ENCODE measurements at regions not wholly inside any gene's neighbourhood (a gene's known extent, or its start where the extent isn't known, plus 50 kb on each side); places are given as distances from the start of the nearest gene placed in this dataset.

- no peaks in the 10 kb centered on the region for H3K9me3 Mint-ChIP-seq
- no peaks in the 10 kb centered on the region for H3K27me3 ChIP-seq (ENCODE audit: insufficient read depth)
- TF ChIP-seq ZNF462 (CRISPR knock-in tag; IDR thresholded peaks at IDR 0.05), result no peak
- TF ChIP-seq, protein P1, sequence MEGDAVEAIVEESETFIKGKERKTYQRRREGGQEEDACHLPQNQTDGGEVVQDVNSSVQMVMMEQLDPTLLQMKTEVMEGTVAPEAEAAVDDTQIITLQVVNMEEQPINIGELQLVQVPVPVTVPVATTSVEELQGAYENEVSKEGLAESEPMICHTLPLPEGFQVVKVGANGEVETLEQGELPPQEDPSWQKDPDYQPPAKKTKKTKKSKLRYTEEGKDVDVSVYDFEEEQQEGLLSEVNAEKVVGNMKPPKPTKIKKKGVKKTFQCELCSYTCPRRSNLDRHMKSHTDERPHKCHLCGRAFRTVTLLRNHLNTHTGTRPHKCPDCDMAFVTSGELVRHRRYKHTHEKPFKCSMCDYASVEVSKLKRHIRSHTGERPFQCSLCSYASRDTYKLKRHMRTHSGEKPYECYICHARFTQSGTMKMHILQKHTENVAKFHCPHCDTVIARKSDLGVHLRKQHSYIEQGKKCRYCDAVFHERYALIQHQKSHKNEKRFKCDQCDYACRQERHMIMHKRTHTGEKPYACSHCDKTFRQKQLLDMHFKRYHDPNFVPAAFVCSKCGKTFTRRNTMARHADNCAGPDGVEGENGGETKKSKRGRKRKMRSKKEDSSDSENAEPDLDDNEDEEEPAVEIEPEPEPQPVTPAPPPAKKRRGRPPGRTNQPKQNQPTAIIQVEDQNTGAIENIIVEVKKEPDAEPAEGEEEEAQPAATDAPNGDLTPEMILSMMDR (conservative IDR thresholded peaks at IDR 0.05; ENCODE audit: low read depth in 2 of 2), result peak in 1 of 2 experiments; percentile 25; a peak in 1 of 4 replicates
- peaks cover 27% of the 10 kb centered on the region for H3K4me1 Mint-ChIP-seq
- DNase-seq (ENCODE audit: low spot score) (no peak), ATAC-seq (peak; percentile 45; the same call in 1 of the 3 replicates)
- no peaks in the 10 kb centered on the region for H3K36me3 Mint-ChIP-seq (ENCODE audit: low read depth)
- no peaks in the 10 kb centered on the region for H3F3A ChIP-seq (replicated peaks; ENCODE audit: low read depth)
- no peaks in the 10 kb centered on the region for H4K20me1 ChIP-seq (replicated peaks; ENCODE audit: insufficient read depth)
- H3K27ac Mint-ChIP-seq, result no peak overlapping the region
- H3K36me3 ChIP-seq (ENCODE audit: insufficient read depth), result no peaks in the 10 kb centered on the region
- no peaks in the 10 kb centered on the region for H3K9me2 ChIP-seq (ENCODE audit: insufficient read depth)
- H3K27ac ChIP-seq (ENCODE audit: low read depth), result no peak overlapping the region
- H3K4me1 ChIP-seq (ENCODE audit: insufficient read depth), result peaks cover 13% of the 10 kb centered on the region
- no peak overlapping the region for H2AFZ ChIP-seq
- no peak overlapping the region for H3K4me3 ChIP-seq
- no peak overlapping the region for H3K4me2 ChIP-seq
- H3K79me2 ChIP-seq (replicated peaks; ENCODE audit: insufficient read depth), result no peaks in the 10 kb centered on the region
- peaks cover 9% of the 10 kb centered on the region for H3K27me3 Mint-ChIP-seq (ENCODE audit: insufficient read depth, low read depth, poor library complexity)
- no peak overlapping the region for H3K4me3 Mint-ChIP-seq
Observed at GRCh38 chr19:30647891-30648720, 275.9 kb downstream of the ZNF536 start.
